Suprapubic skin (tissue), 4 donors: ENCODE measurements at regions not wholly inside any gene's neighbourhood (a gene's known extent, or its start where the extent isn't known, plus 50 kb on each side); places are given as distances from the start of the nearest gene placed in this dataset.

Source experiments
- DNase-seq, 2 donors: peaks; one replicate each; pipeline ENCODE4 v3.0.0-alpha.2; 2019; ENCODE audit warnings: low spot score in 2 of 2
- H3K27ac ChIP-seq: fragments of 200-600 bp; sonication (generic); one replicate; pipeline ENCODE4 v1.5.1; 2019
- H3K27me3 ChIP-seq: fragments of 200-600 bp; sonication (generic); one replicate; pipeline ENCODE4 v1.5.1; 2019
- H3K36me3 ChIP-seq: fragments of 200-600 bp; sonication (generic); one replicate; pipeline ENCODE4 v1.5.1; 2019
- H3K4me1 ChIP-seq: fragments of 200-600 bp; sonication (generic); one replicate; pipeline ENCODE4 v1.5.1; 2019
- H3K4me3 ChIP-seq: fragments of 200-600 bp; sonication (generic); one replicate; pipeline ENCODE4 v1.5.1; 2019; ENCODE audit warnings: mild to moderate bottlenecking
- H3K9me3 ChIP-seq: fragments of 200-600 bp; sonication (generic); one replicate; pipeline ENCODE4 v1.5.1; 2019
- CTCF ChIP-seq, 2 donors: fragments of 200-600 bp in 1 of 2; fragments of 450-650 bp in 1 of 2; sonication (generic) in 1 of 2; IDR thresholded peaks; one replicate each; pipeline ENCODE4 v1.5.1; 2016 to 2019; ENCODE audit warnings: antibody characterized with exemption in 2 of 2, mild to moderate bottlenecking in 1 of 2, moderate library complexity in 1 of 2
- EP300 ChIP-seq: sonication (generic); formaldehyde crosslinking; IDR thresholded peaks from one replicate; pipeline ENCODE4 v1.6.1; 2017; ENCODE audit warnings: antibody characterized with exemption
- POLR2A ChIP-seq, 2 donors: fragments of 450-650 bp; IDR thresholded peaks; one replicate each; pipeline ENCODE4 v1.6.1; 2017; ENCODE audit warnings: antibody characterized with exemption in 2 of 2, mild to moderate bottlenecking in 2 of 2, moderate library complexity in 2 of 2
- POLR2AphosphoS5 ChIP-seq, 3 donors: sonication (generic); formaldehyde crosslinking; IDR thresholded peaks; one replicate each; pipeline ENCODE4 v1.6.1; 2017; ENCODE audit warnings: antibody characterized with exemption in 3 of 3
- WGBS: methylation state at CpG from one replicate; pipeline ENCODE4 v1.1.5; 2018; 5-methylcytosine and 5-hydroxymethylcytosine counted together

GRCh38 chr15:39198044-39199000 lies 382.6 kb upstream of the THBS1 start:
- Histone ChIP-seq H3K4me1 (peaks cover 17% of the 10 kb centered on the region), H3K4me3 (no peak overlapping the region), H3K9me3 (no peaks in the 10 kb centered on the region), H3K27me3 (no peaks in the 10 kb centered on the region), H3K36me3 (no peaks in the 10 kb centered on the region), H3K27ac (no peak overlapping the region)
- TF ChIP-seq EP300, result no peak
- no peak for TF ChIP-seq CTCF (IDR thresholded peaks at IDR 0.05)
- DNase-seq, result no peak
- WGBS, result 76% methylated on average over 6 of the region's 6 CpGs

GRCh38 chr15:39199076-39199475 lies 381.8 kb upstream of the THBS1 start:
- Histone ChIP-seq H3K4me3 (no peak overlapping the region), H3K36me3 (no peaks in the 10 kb centered on the region), H3K27ac (no peak overlapping the region), H3K27me3 (no peaks in the 10 kb centered on the region), H3K9me3 (no peaks in the 10 kb centered on the region), H3K4me1 (peaks cover 12% of the 10 kb centered on the region)
- no peak for DNase-seq
- TF ChIP-seq EP300 (no peak), CTCF (IDR thresholded peaks at IDR 0.05) (no peak), POLR2AphosphoS5 (IDR thresholded peaks at IDR 0.05) (no peak), POLR2A (IDR thresholded peaks at IDR 0.05) (no peak)
- WGBS, result 72% methylated on average over 1 of the region's 2 CpGs

GRCh38 chr15:39200586-39200985 lies 380.3 kb upstream of the THBS1 start:
- no peak overlapping the region for H3K27ac ChIP-seq
- no peak overlapping the region for H3K4me3 ChIP-seq
- TF ChIP-seq POLR2A (IDR thresholded peaks at IDR 0.05) (no peak), POLR2AphosphoS5 (IDR thresholded peaks at IDR 0.05) (no peak), EP300 (no peak), CTCF (IDR thresholded peaks at IDR 0.05) (no peak)
- H3K4me1 ChIP-seq, result peaks cover 8% of the 10 kb centered on the region
- H3K9me3 ChIP-seq, result no peaks in the 10 kb centered on the region
- no peak for DNase-seq
- H3K36me3 ChIP-seq, result no peaks in the 10 kb centered on the region
- no peaks in the 10 kb centered on the region for H3K27me3 ChIP-seq

- WGBS, result 73% methylated on average over 1 of the region's 1 CpG
- Histone ChIP-seq H3K4me3 (no peak overlapping the region), H3K27ac (no peak overlapping the region), H3K36me3 (no peaks in the 10 kb centered on the region), H3K4me1 (peaks cover 8% of the 10 kb centered on the region), H3K27me3 (no peaks in the 10 kb centered on the region), H3K9me3 (no peaks in the 10 kb centered on the region)
- no peak for TF ChIP-seq CTCF (IDR thresholded peaks at IDR 0.05)
- no peak for TF ChIP-seq EP300
- no peak for DNase-seq
These were observed 378.2 kb upstream of the THBS1 start for GRCh38 chr15:39202641-39203040.

GRCh38 chr15:39204031-39204430 lies 376.8 kb upstream of the THBS1 start:
- Histone ChIP-seq H3K4me1 (no peaks in the 10 kb centered on the region), H3K27me3 (no peaks in the 10 kb centered on the region)
- 62% methylated on average over 1 of the region's 1 CpG for WGBS

More at GRCh38 chr15:39204031-39204430, 376.8 kb upstream of the THBS1 start:
- no peak overlapping the region for H3K4me3 ChIP-seq
- no peak for DNase-seq
- no peaks in the 10 kb centered on the region for H3K36me3 ChIP-seq
- no peak overlapping the region for H3K27ac ChIP-seq
- TF ChIP-seq POLR2AphosphoS5 (IDR thresholded peaks at IDR 0.05) (no peak), CTCF (IDR thresholded peaks at IDR 0.05) (no peak), POLR2A (IDR thresholded peaks at IDR 0.05) (no peak), EP300 (no peak)
- no peaks in the 10 kb centered on the region for H3K9me3 ChIP-seq
